ENCODE measurements at regions not wholly inside any gene's neighbourhood (a gene's known extent, or its start where the extent isn't known, plus 50 kb on each side); places are given as distances from the start of the nearest gene placed in this dataset.

DNA sequence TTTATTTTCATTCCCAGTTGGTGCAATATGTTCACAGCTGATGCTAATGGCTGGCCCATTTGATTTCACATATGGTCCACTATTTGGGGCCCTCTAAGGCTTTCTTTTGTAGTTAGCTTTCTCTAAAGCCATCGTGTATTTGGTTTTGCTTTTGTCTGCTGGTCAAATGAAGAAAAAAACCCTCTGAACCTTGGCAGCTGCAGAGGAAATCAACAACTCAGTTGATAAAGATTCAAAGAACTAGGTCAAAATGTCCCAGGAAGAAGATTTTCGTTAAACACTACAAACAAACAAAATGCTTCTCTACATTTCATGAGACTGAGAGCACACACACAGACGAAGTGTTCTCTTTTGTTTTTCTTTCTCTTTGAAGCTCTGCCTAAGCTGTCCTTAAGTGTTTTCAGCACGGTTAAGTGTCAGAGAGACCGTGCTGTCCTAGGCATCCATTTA lies 655.0 kb downstream of the RWDD3 start:
- Histone ChIP-seq H3K27ac (ENCODE audit: low read depth, low read length) (no peak overlapping the region), H2BK20ac (ENCODE audit: low read length) (no peak overlapping the region), H2AK5ac (ENCODE audit: low read depth, low read length) (no peak overlapping the region), H3K27me3 (replicated peaks in 1 of 4; ENCODE audit: control insufficient read depth in 3 of 4, extremely low read depth in 1 of 4, insufficient read depth in 3 of 4, low read length in 3 of 4) (no peaks in the 10 kb centered on the region), H3K9me3 (ENCODE audit: insufficient read depth in 2 of 2, low read depth in 1 of 2, low read length in 1 of 2) (no peaks in the 10 kb centered on the region), H2BK12ac (ENCODE audit: low read depth, low read length) (no peak overlapping the region), H3K79me2 (ENCODE audit: control insufficient read depth in 1 of 2, insufficient read depth in 2 of 2, low read length in 2 of 2) (no peaks in the 10 kb centered on the region), H2BK5ac (ENCODE audit: low read depth, low read length) (no peak overlapping the region), H4K20me1 (replicated peaks in 1 of 2; ENCODE audit: control insufficient read depth in 1 of 2, insufficient read depth in 2 of 2, low read length in 2 of 2) (no peaks in the 10 kb centered on the region), H2BK15ac (ENCODE audit: low read length) (no peak overlapping the region), H4K8ac (ENCODE audit: extremely low read depth, insufficient read depth, low read length) (no peak overlapping the region), H3K4me2 (ENCODE audit: insufficient read depth in 1 of 2, low read depth in 2 of 2, low read length in 2 of 2) (no peak overlapping the region), H3K56ac (replicated peaks; ENCODE audit: insufficient read length, low read depth, low read length) (no peak overlapping the region), H3K23ac (ENCODE audit: insufficient read length) (no peak overlapping the region), H2BK120ac (replicated peaks; ENCODE audit: low read depth, low read length) (no peak overlapping the region), H3K9ac (replicated peaks in 1 of 4; ENCODE audit: extremely low read depth in 1 of 4, low read depth in 3 of 4, low read length in 3 of 4) (no peak overlapping the region), H4K5ac (ENCODE audit: insufficient read length, low read depth, low read length) (no peak overlapping the region), H3K14ac (ENCODE audit: insufficient read length) (no peak overlapping the region), H3K18ac (ENCODE audit: extremely low read depth, low read length) (no peak overlapping the region), H3K36me3 (ENCODE audit: control insufficient read depth in 2 of 4, insufficient read depth in 4 of 4, low read length in 3 of 4) (no peaks in the 10 kb centered on the region), H3K4me3 (ENCODE audit: extremely low read depth in 1 of 4, insufficient read depth in 2 of 4, low read depth in 3 of 4, low read length in 4 of 4) (no peak overlapping the region), H2AFZ (ENCODE audit: low read length) (no peak overlapping the region), H3K79me1 (ENCODE audit: low read depth, low read length) (no peaks in the 10 kb centered on the region), H3K4me1 (replicated peaks in 1 of 4; ENCODE audit: control insufficient read depth in 3 of 4, insufficient read depth in 4 of 4, low read length in 3 of 4) (peaks cover 0 to 3% (median 0%) of the 10 kb centered on the region in 4 experiments; a peak in 1 of 7 replicates), H3K23me2 (ENCODE audit: low read depth, low read length) (no peaks in the 10 kb centered on the region), H4K91ac (replicated peaks; ENCODE audit: insufficient read length, low read length) (no peak overlapping the region), H3K4ac (replicated peaks; ENCODE audit: insufficient read length, low read depth, low read length) (no peak overlapping the region)
- DNase-seq (ENCODE audit: low read depth in 1 of 2, low spot score in 2 of 2) = no peak
- 83% methylated on average over 5 of the region's 5 CpGs; no CpG with 5 or more reads in 1 of the 2 experiments for WGBS, 2 experiments (ENCODE audit: extremely low coverage in 1 of 2, insufficient coverage in 1 of 2, insufficient read length in 1 of 2, insufficient replicate concordance in 2 of 2, low coverage in 1 of 2, low lambda C conversion rate in 2 of 2, missing lambda C conversion rate in 1 of 2)
- peak; percentile 24 for FAIRE-seq
- TF ChIP-seq HDAC2 (IDR thresholded peaks at IDR 0.05; ENCODE audit: borderline replicate concordance in 1 of 2, low read depth in 2 of 2, low read length in 2 of 2) = no peak
- TF ChIP-seq HDAC6 (IDR thresholded peaks at IDR 0.05; ENCODE audit: low read depth, low read length) = no peak
- TF ChIP-seq E2F6 (IDR thresholded peaks at IDR 0.05) = no peak
- no peak for TF ChIP-seq CHD1 (IDR thresholded peaks at IDR 0.05; ENCODE audit: low read depth, low read length)
- no peak for TF ChIP-seq ATF2 (IDR thresholded peaks at IDR 0.05; ENCODE audit: low read length)
- no peak for TF ChIP-seq FOSL1 (IDR thresholded peaks at IDR 0.05; ENCODE audit: insufficient read depth, low read depth, low read length)
- no peak for TF ChIP-seq KDM4A (IDR thresholded peaks at IDR 0.05; ENCODE audit: low read depth, low read length, severe bottlenecking)
- no peak for TF ChIP-seq CHD2 (IDR thresholded peaks at IDR 0.05; ENCODE audit: low read length)
- TF ChIP-seq NRF1 (IDR thresholded peaks at IDR 0.05; ENCODE audit: low read depth, low read length) = no peak
- TF ChIP-seq YY1 (IDR thresholded peaks at IDR 0.05; ENCODE audit: low read depth, low read length) = no peak
- TF ChIP-seq EZH2 (IDR thresholded peaks at IDR 0.05; ENCODE audit: low read depth, low read length, severe bottlenecking) = no peak
- POLR2A ChIA-PET (ENCODE audit: partially characterized antibody) = no interaction called here
- CTCF ChIA-PET (ENCODE audit: partially characterized antibody) = interaction anchor here (1.2 kb wide), 1 partner anchor 95 kb away, joined by 3 read pairs; no protein-coding TSS in a partner anchor

Data from H1 (cell line).